Mucosa of rectum (tissue), 2 donors: ENCODE measurements at regions not wholly inside any gene's neighbourhood (a gene's known extent, or its start where the extent isn't known, plus 50 kb on each side); places are given as distances from the start of the nearest gene placed in this dataset.

Experiments
- H3K27ac ChIP-seq, 2 donors: one replicate each; pipeline ENCODE4 v1.7.0; 2013; ENCODE audit warnings: inconsistent platforms in 2 of 2, low read depth in 2 of 2, low read length in 2 of 2
- H3K27me3 ChIP-seq, 2 donors: one replicate each; pipeline ENCODE4 v1.7.0; 2013; ENCODE audit warnings: low read length in 2 of 2; ENCODE audit not compliant: control insufficient read depth in 2 of 2, insufficient read depth in 2 of 2
- H3K36me3 ChIP-seq, 2 donors: one replicate each; pipeline ENCODE4 v1.7.0; 2013; ENCODE audit warnings: low read length in 2 of 2; ENCODE audit not compliant: control insufficient read depth in 2 of 2, insufficient read depth in 2 of 2
- H3K4me1 ChIP-seq, 2 donors: one replicate each; pipeline ENCODE4 v1.7.0; 2013; ENCODE audit warnings: low read length in 2 of 2, mild to moderate bottlenecking in 1 of 2; ENCODE audit not compliant: control insufficient read depth in 2 of 2, insufficient read depth in 2 of 2
- H3K4me3 ChIP-seq, 2 donors: one replicate each; pipeline ENCODE4 v1.7.0; 2013; ENCODE audit warnings: low read length in 2 of 2
- H3K9ac ChIP-seq, 2 donors: one replicate each; pipeline ENCODE4 v1.7.0; 2013; ENCODE audit warnings: low read length in 2 of 2, low read depth in 1 of 2, mild to moderate bottlenecking in 1 of 2
- H3K9me3 ChIP-seq, 2 donors: one replicate each; pipeline ENCODE4 v1.7.0; 2013; ENCODE audit warnings: low read length in 2 of 2; ENCODE audit not compliant: control insufficient read depth in 2 of 2
- donor health status: healthy.
- donor health status: Normal muscosa, but diverticular disease.

- Histone ChIP-seq H3K9me3 (no peaks in the 10 kb centered on the region), H3K27ac (no peak overlapping the region), H3K27me3 (peaks cover 3 to 15% of the 10 kb centered on the region in 2 donors), H3K36me3 (no peaks in the 10 kb centered on the region), H3K4me1 (no peaks in the 10 kb centered on the region), H3K9ac (no peak overlapping the region), H3K4me3 (no peak overlapping the region)
These were observed 600.3 kb downstream of the MID1IP1 start for GRCh38 chrX:39401483-39402110.

- Histone ChIP-seq H3K9me3 (no peaks in the 10 kb centered on the region), H3K4me3 (no peak overlapping the region), H3K36me3 (no peaks in the 10 kb centered on the region), H3K27ac (no peak overlapping the region), H3K9ac (no peak overlapping the region), H3K27me3 (peaks cover 3 to 16% of the 10 kb centered on the region in 2 donors), H3K4me1 (no peaks in the 10 kb centered on the region)
These were observed 600.9 kb downstream of the MID1IP1 start for GRCh38 chrX:39402158-39402557.

GRCh38 chrX:39406799-39407198 lies 605.5 kb downstream of the MID1IP1 start:
- H3K9me3 ChIP-seq: no peaks in the 10 kb centered on the region
- no peaks in the 10 kb centered on the region for H3K36me3 ChIP-seq
- no peak overlapping the region for H3K9ac ChIP-seq
- H3K27ac ChIP-seq: no peak overlapping the region
- no peak overlapping the region for H3K4me3 ChIP-seq
- no peaks in the 10 kb centered on the region for H3K4me1 ChIP-seq
- peaks cover 3 to 11% of the 10 kb centered on the region in 2 donors for H3K27me3 ChIP-seq

- H3K36me3 ChIP-seq: no peaks in the 10 kb centered on the region
- no peaks in the 10 kb centered on the region for H3K4me1 ChIP-seq
- no peak overlapping the region for H3K4me3 ChIP-seq
- H3K27ac ChIP-seq: no peak overlapping the region
- H3K9ac ChIP-seq: no peak overlapping the region
- H3K27me3 ChIP-seq: peaks cover 0 to 8% of the 10 kb centered on the region in 2 donors
- H3K9me3 ChIP-seq: no peaks in the 10 kb centered on the region
These were observed 608.1 kb downstream of the MID1IP1 start for GRCh38 chrX:39409246-39409917.

GRCh38 chrX:39414290-39414854 lies 613.1 kb downstream of the MID1IP1 start:
- H3K4me1 ChIP-seq: no peaks in the 10 kb centered on the region
- H3K27ac ChIP-seq: no peak overlapping the region
- no peaks in the 10 kb centered on the region for H3K27me3 ChIP-seq
- no peak overlapping the region for H3K4me3 ChIP-seq
- H3K36me3 ChIP-seq: no peaks in the 10 kb centered on the region
- H3K9me3 ChIP-seq: no peaks in the 10 kb centered on the region
- H3K9ac ChIP-seq: no peak overlapping the region

- H3K36me3 ChIP-seq: no peaks in the 10 kb centered on the region
- no peak overlapping the region for H3K27ac ChIP-seq
- no peaks in the 10 kb centered on the region for H3K9me3 ChIP-seq
- H3K4me1 ChIP-seq: no peaks in the 10 kb centered on the region
- H3K27me3 ChIP-seq: peaks cover 0 to 2% of the 10 kb centered on the region in 2 donors
- H3K9ac ChIP-seq: no peak overlapping the region
- H3K4me3 ChIP-seq: no peak overlapping the region
These were observed 615.4 kb downstream of the MID1IP1 start for GRCh38 chrX:39416547-39417260.

- Histone ChIP-seq H3K9ac (no peak overlapping the region), H3K9me3 (no peaks in the 10 kb centered on the region), H3K27ac (no peak overlapping the region), H3K4me1 (no peaks in the 10 kb centered on the region), H3K4me3 (no peak overlapping the region), H3K36me3 (no peaks in the 10 kb centered on the region), H3K27me3 (peaks cover 0 to 2% of the 10 kb centered on the region in 2 donors)
These were observed 617.0 kb downstream of the MID1IP1 start for GRCh38 chrX:39418254-39418704.

GRCh38 chrX:39418731-39419638 lies 617.7 kb downstream of the MID1IP1 start:
- no peak overlapping the region for H3K9ac ChIP-seq
- no peaks in the 10 kb centered on the region for H3K9me3 ChIP-seq
- H3K27ac ChIP-seq: no peak overlapping the region
- H3K4me1 ChIP-seq: no peaks in the 10 kb centered on the region
- H3K36me3 ChIP-seq: no peaks in the 10 kb centered on the region
- no peak overlapping the region for H3K4me3 ChIP-seq
- peaks cover 0 to 2% of the 10 kb centered on the region in 2 donors for H3K27me3 ChIP-seq

GRCh38 chrX:39421006-39421405 lies 619.7 kb downstream of the MID1IP1 start:
- H3K9ac ChIP-seq: no peak overlapping the region
- no peaks in the 10 kb centered on the region for H3K36me3 ChIP-seq
- peaks cover 0 to 2% of the 10 kb centered on the region in 2 donors for H3K27me3 ChIP-seq
- H3K9me3 ChIP-seq: no peaks in the 10 kb centered on the region
- H3K4me1 ChIP-seq: no peaks in the 10 kb centered on the region
- H3K27ac ChIP-seq: no peak overlapping the region
- H3K4me3 ChIP-seq: no peak overlapping the region
